ENCODE measurements at regions not wholly inside any gene's neighbourhood (a gene's known extent, or its start where the extent isn't known, plus 50 kb on each side); places are given as distances from the start of the nearest gene placed in this dataset.

DNA sequence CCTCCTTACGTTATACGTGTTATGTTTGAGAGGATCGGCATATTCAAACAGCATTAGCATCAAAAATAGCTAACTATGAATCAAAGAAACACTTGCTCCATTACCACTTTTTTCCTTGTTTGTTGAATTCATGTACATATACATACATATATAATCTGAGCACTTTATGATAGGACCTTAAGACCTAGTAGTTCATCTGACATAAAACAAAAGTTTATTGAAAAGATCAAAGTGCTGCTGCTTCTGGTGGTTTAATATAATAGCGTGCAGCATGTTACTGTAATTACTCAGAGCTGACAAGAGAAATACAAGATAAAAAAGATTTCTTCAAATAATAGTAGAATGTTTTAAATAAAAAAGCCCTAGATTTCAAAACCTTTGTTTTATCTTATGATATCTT lies 1850.9 kb upstream of the LRRTM1 start:
- no peaks in the 10 kb centered on the region for H3K9me3 ChIP-seq
- 91 to 95% (median 93%) methylated on average over 4 of the region's 4 CpGs for WGBS, 4 donors
- no peaks in the 10 kb centered on the region for H3K36me3 ChIP-seq
- intact Hi-C loops (cut with DNase I): no loop called here
- TF ChIP-seq, protein P1, sequence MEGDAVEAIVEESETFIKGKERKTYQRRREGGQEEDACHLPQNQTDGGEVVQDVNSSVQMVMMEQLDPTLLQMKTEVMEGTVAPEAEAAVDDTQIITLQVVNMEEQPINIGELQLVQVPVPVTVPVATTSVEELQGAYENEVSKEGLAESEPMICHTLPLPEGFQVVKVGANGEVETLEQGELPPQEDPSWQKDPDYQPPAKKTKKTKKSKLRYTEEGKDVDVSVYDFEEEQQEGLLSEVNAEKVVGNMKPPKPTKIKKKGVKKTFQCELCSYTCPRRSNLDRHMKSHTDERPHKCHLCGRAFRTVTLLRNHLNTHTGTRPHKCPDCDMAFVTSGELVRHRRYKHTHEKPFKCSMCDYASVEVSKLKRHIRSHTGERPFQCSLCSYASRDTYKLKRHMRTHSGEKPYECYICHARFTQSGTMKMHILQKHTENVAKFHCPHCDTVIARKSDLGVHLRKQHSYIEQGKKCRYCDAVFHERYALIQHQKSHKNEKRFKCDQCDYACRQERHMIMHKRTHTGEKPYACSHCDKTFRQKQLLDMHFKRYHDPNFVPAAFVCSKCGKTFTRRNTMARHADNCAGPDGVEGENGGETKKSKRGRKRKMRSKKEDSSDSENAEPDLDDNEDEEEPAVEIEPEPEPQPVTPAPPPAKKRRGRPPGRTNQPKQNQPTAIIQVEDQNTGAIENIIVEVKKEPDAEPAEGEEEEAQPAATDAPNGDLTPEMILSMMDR (IDR thresholded peaks at IDR 0.05): no peak
- TF ChIP-seq POLR2A (IDR thresholded peaks at IDR 0.05): no peak
- no peak for DNase-seq
- H3K27ac ChIP-seq: no peak overlapping the region
- ATAC-seq: no peak
- no peak overlapping the region for H3K4me3 ChIP-seq
- H3K27me3 ChIP-seq: no peaks in the 10 kb centered on the region
- H3K4me1 ChIP-seq: no peaks in the 10 kb centered on the region

DNA sequence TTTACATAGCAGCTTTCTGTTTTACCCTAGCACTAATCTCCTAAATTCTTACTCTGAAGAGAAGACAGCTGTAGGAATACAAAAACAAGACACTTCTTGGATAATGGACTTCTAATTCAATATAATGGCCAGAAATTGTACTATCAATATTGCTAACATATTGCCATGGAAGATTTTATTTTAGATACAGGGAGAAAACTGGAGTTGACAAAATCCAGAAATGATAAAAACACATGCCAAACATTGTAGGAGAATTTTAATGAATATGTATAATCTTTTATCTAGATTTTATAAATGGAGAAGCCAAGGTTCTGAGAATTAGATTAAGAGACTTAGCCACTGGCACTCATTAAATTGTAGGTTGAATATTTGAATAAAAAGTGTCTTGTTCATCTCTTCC lies 1838.8 kb upstream of the LRRTM1 start:
- no peaks in the 10 kb centered on the region for H3K4me1 ChIP-seq
- ATAC-seq (no peak), DNase-seq (no peak)
- intact Hi-C loops (cut with DNase I): no loop called here
- TF ChIP-seq, protein P1 (IDR thresholded peaks at IDR 0.05): no peak
- TF ChIP-seq POLR2A (IDR thresholded peaks at IDR 0.05): no peak
- no peaks in the 10 kb centered on the region for H3K9me3 ChIP-seq
- H3K27ac ChIP-seq: no peak overlapping the region
- no peaks in the 10 kb centered on the region for H3K36me3 ChIP-seq
- no peaks in the 10 kb centered on the region for H3K27me3 ChIP-seq
- no peak overlapping the region for H3K4me3 ChIP-seq

DNA sequence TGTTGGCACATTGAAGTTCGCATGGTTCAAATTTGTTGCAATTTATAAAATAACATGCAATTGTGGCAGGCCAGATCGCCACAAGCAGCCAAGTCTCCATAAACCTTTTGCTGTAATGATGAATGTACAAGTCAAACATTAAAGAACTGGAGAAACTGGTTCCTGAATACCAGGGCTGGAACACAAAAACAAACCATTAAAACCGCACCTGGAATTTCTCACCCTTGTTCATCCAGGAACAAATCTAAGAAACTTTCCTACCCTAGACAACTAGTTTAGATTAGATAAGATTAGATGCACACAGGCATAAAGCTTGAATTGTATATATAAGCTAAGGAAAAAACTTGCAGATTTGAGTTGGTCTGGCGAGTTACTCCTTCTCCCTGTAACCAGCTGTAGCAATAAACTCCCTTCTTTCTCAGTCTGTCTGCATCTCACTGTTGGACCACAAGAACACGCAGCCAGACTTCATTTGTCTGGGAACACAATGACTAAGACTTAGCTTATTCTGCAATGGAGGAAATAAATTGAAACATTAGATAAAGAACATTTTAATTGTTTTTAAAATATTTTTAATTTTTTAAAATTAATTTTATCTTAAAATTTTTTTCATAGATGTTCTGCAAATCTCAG lies 1835.5 kb upstream of the LRRTM1 start:
- TF ChIP-seq, protein P1 (IDR thresholded peaks at IDR 0.05): no peak
- TF ChIP-seq POLR2A (IDR thresholded peaks at IDR 0.05): no peak
- Histone ChIP-seq H3K9me3 (peaks cover 0 to 7% (median 0%) of the 10 kb centered on the region in 12 donors), H3K4me3 (no peak overlapping the region), H3K4me1 (no peaks in the 10 kb centered on the region), H3K36me3 (no peaks in the 10 kb centered on the region), H3K27me3 (no peaks in the 10 kb centered on the region), H3K27ac (no peak overlapping the region)
- WGBS, 4 donors: 83 to 88% (median 87%) methylated on average over 5 of the region's 5 CpGs
- intact Hi-C loops (cut with DNase I): no loop called here
- ATAC-seq (no peak), DNase-seq (no peak)

DNA sequence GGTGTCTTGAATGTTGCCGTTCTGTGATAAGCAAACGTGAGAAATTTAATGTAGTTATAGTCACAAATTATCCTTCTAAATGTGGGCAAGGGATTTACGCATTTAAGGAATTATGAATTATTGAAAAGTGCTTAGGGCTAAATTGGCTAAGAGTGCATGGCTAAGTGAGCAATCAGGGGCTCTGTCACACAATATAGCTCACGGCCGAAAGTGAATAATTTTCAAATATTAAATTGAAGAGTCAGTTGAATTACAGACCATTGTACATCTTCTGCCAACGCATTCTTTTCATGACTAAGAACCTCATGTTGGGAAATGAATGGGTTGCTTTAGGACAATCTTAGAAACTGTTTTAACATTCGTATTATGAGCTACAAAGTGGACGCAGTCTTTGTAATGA lies 1832.9 kb upstream of the LRRTM1 start:
- Histone ChIP-seq H3K36me3 (no peaks in the 10 kb centered on the region), H3K9me3 (peaks cover 0 to 7% (median 0%) of the 10 kb centered on the region in 12 donors), H3K4me1 (no peaks in the 10 kb centered on the region), H3K27ac (no peak overlapping the region), H3K27me3 (no peaks in the 10 kb centered on the region), H3K4me3 (no peak overlapping the region)
- ATAC-seq (no peak), DNase-seq (no peak)
- WGBS, 4 donors: 90 to 94% (median 93%) methylated on average over 8 of the region's 8 CpGs
- TF ChIP-seq, protein P1 (IDR thresholded peaks at IDR 0.05): no peak
- TF ChIP-seq POLR2A (IDR thresholded peaks at IDR 0.05): no peak
- intact Hi-C loops (cut with DNase I): no loop called here

Measured in heart left ventricle (tissue), 16 donors.